ENCODE measurements at regions not wholly inside any gene's neighbourhood (a gene's known extent, or its start where the extent isn't known, plus 50 kb on each side); places are given as distances from the start of the nearest gene placed in this dataset.
A peak's percentile ranks its signal among the peaks of the same experiment; 100 is the strongest.

- Histone ChIP-seq H3K4me1 (no peaks in the 10 kb centered on the region), H3K9me3 (no peaks in the 10 kb centered on the region), H3K36me3 (ENCODE audit: low read depth, missing control alignments) (no peaks in the 10 kb centered on the region), H3K27ac (no peak overlapping the region), H3K4me3 (no peak overlapping the region), H3K27me3 (no peaks in the 10 kb centered on the region)
- DNase-seq, result no peak
- intact Hi-C loops (cut with DNase I; ENCODE audit: low total_unique reads), result no loop called here
- TF ChIP-seq, protein P1, sequence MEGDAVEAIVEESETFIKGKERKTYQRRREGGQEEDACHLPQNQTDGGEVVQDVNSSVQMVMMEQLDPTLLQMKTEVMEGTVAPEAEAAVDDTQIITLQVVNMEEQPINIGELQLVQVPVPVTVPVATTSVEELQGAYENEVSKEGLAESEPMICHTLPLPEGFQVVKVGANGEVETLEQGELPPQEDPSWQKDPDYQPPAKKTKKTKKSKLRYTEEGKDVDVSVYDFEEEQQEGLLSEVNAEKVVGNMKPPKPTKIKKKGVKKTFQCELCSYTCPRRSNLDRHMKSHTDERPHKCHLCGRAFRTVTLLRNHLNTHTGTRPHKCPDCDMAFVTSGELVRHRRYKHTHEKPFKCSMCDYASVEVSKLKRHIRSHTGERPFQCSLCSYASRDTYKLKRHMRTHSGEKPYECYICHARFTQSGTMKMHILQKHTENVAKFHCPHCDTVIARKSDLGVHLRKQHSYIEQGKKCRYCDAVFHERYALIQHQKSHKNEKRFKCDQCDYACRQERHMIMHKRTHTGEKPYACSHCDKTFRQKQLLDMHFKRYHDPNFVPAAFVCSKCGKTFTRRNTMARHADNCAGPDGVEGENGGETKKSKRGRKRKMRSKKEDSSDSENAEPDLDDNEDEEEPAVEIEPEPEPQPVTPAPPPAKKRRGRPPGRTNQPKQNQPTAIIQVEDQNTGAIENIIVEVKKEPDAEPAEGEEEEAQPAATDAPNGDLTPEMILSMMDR (IDR thresholded peaks at IDR 0.05), result no peak
- no peak for TF ChIP-seq POLR2A (IDR thresholded peaks at IDR 0.05)
Measured at GRCh38 chr11:27820249-27820648, 120.0 kb upstream of the BDNF start.

GRCh38 chr11:27816197-27816596 lies 115.9 kb upstream of the BDNF start:
- Histone ChIP-seq H3K27me3 (no peaks in the 10 kb centered on the region), H3K36me3 (ENCODE audit: low read depth, missing control alignments) (no peaks in the 10 kb centered on the region), H3K4me1 (no peaks in the 10 kb centered on the region), H3K4me3 (no peak overlapping the region), H3K27ac (no peak overlapping the region), H3K9me3 (no peaks in the 10 kb centered on the region)
- no peak for TF ChIP-seq POLR2A (IDR thresholded peaks at IDR 0.05)
- TF ChIP-seq, protein P1 (IDR thresholded peaks at IDR 0.05), result no peak
- DNase-seq, result no peak
- 80 to 86% methylated on average over 1 of the region's 1 CpG for WGBS, 2 donors
- intact Hi-C loops (cut with DNase I; ENCODE audit: low total_unique reads), result no loop called here

DNA sequence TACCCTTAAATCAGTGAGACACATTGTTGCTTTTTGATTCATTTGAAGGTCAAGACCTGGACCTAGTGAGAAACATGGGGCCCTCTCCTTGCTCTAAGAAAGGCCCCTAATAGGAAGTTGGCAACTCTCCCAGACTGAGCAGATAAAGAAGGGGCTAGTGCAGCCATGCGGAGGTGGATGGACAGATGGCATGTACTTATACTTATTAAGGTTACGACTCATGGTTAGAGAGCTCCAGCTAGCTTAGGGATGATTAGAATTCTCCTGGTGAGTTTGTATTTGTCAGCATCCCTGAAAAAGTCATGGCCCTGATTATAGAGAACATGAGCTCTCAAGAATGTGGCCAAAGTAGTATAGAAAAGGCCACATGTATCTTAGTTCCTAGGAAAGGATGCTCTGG lies 112.1 kb upstream of the BDNF start:
- Histone ChIP-seq H3K27ac (no peak overlapping the region), H3K4me1 (no peaks in the 10 kb centered on the region), H3K9me3 (no peaks in the 10 kb centered on the region), H3K36me3 (ENCODE audit: low read depth, missing control alignments) (no peaks in the 10 kb centered on the region), H3K27me3 (no peaks in the 10 kb centered on the region), H3K4me3 (no peak overlapping the region)
- WGBS, 2 donors, result 32 to 55% methylated on average over 2 of the region's 2 CpGs
- intact Hi-C loops (cut with DNase I; ENCODE audit: low total_unique reads), result no loop called here
- DNase-seq, result no peak
- no peak for TF ChIP-seq POLR2A (IDR thresholded peaks at IDR 0.05)
- TF ChIP-seq, protein P1 (IDR thresholded peaks at IDR 0.05), result no peak

GRCh38 chr11:27807596-27807995 lies 107.3 kb upstream of the BDNF start:
- WGBS, 2 donors, result 70 to 83% methylated on average over 2 of the region's 2 CpGs
- Histone ChIP-seq H3K27ac (no peak overlapping the region), H3K4me3 (no peak overlapping the region), H3K4me1 (no peaks in the 10 kb centered on the region), H3K36me3 (ENCODE audit: low read depth, missing control alignments) (no peaks in the 10 kb centered on the region), H3K9me3 (no peaks in the 10 kb centered on the region), H3K27me3 (no peaks in the 10 kb centered on the region)
- no peak for DNase-seq
- no peak for TF ChIP-seq POLR2A (IDR thresholded peaks at IDR 0.05)
- TF ChIP-seq, protein P1 (IDR thresholded peaks at IDR 0.05), result no peak
- intact Hi-C loops (cut with DNase I; ENCODE audit: low total_unique reads), result no loop called here

- no peak overlapping the region for H3K27ac ChIP-seq
- H3K27me3 ChIP-seq, result no peaks in the 10 kb centered on the region
- peak; percentile 20 for DNase-seq
- WGBS, 2 donors, result 29 to 54% methylated on average over 17 to 19 of the region's 19 CpGs
- H3K4me3 ChIP-seq, result no peak overlapping the region
- intact Hi-C loops (cut with DNase I; ENCODE audit: low total_unique reads), result no loop called here
- H3K36me3 ChIP-seq (ENCODE audit: low read depth, missing control alignments), result no peaks in the 10 kb centered on the region
- H3K4me1 ChIP-seq, result no peaks in the 10 kb centered on the region
- H3K9me3 ChIP-seq, result no peaks in the 10 kb centered on the region
- no peak for TF ChIP-seq POLR2A (IDR thresholded peaks at IDR 0.05)
- TF ChIP-seq, protein P1 (IDR thresholded peaks at IDR 0.05), result no peak
Measured at GRCh38 chr11:27806122-27806521, 105.9 kb upstream of the BDNF start.

All from testis (tissue), 2 donors.